SK-N-SH treated with all-trans-retinoic acid at 6 μM for 48 hours (cell line): ENCODE measurements at regions not wholly inside any gene's neighbourhood (a gene's known extent, or its start where the extent isn't known, plus 50 kb on each side); places are given as distances from the start of the nearest gene placed in this dataset.

Experiments used
- ARNTL ChIP-seq: fragments of 450-650 bp; formaldehyde crosslinking; IDR thresholded peaks from 2 replicates; pipeline ENCODE4 v1.5.0; 2020; ENCODE audit warnings: low read depth, mild to moderate bottlenecking, moderate library complexity, borderline replicate concordance
- ESRRG ChIP-seq: fragments of 250-450 bp; sonication (Bioruptor Pico); IDR thresholded peaks from 2 replicates; pipeline ENCODE4 v1.6.1; 2021; ENCODE audit warnings: mild to moderate bottlenecking
- PPARA ChIP-seq: fragments of 250-450 bp; sonication (Bioruptor Pico); IDR thresholded peaks from 2 replicates; pipeline ENCODE4 v1.5.0; 2020; ENCODE audit warnings: mild to moderate bottlenecking, borderline replicate concordance
- RARB ChIP-seq: fragments of 250-450 bp; sonication (Bioruptor Pico); IDR thresholded peaks from 2 replicates; pipeline ENCODE4 v1.8.0; 2021; ENCODE audit warnings: mild to moderate bottlenecking, moderate library complexity
- TCF4 ChIP-seq: fragments of 250-450 bp; sonication (Bioruptor Pico); IDR thresholded peaks from 2 replicates; pipeline ENCODE4 v1.8.0; 2021; ENCODE audit warnings: mild to moderate bottlenecking, moderate library complexity, borderline replicate concordance
- TOX ChIP-seq: fragments of 250-450 bp; sonication (Bioruptor Pico); IDR thresholded peaks from 2 replicates; pipeline ENCODE4 v1.8.0; 2021; ENCODE audit warnings: mild to moderate bottlenecking, moderate library complexity, borderline replicate concordance
- ZFP3 ChIP-seq: fragments of 250-450 bp; sonication (Bioruptor Pico); IDR thresholded peaks from 2 replicates; pipeline ENCODE4 v1.5.0; 2020; ENCODE audit warnings: mild to moderate bottlenecking, moderate library complexity
- TF ChIP-seq, protein P1 (sequence below): fragments of 250-450 bp; sonication (Bioruptor Pico); IDR thresholded peaks from 2 replicates; pipeline ENCODE4 v1.8.0; 2020; ENCODE audit warnings: mild to moderate bottlenecking, moderate library complexity, borderline replicate concordance
- TF ChIP-seq, protein P2 (sequence below): fragments of 250-450 bp; sonication (Bioruptor Pico); IDR thresholded peaks from 2 replicates; pipeline ENCODE4 v1.5.1; 2020; ENCODE audit warnings: low read depth, mild to moderate bottlenecking, moderate library complexity
- TF ChIP-seq, protein P3 (sequence below): fragments of 250-450 bp; sonication (Bioruptor Pico); IDR thresholded peaks from 2 replicates; pipeline ENCODE4 v1.5.0; 2020; ENCODE audit warnings: mild to moderate bottlenecking, moderate library complexity
- TF ChIP-seq, protein P4 (sequence below): fragments of 250-450 bp; sonication (Bioruptor Pico); IDR thresholded peaks from 2 replicates; pipeline ENCODE4 v1.8.0; 2021; ENCODE audit warnings: low read depth, mild to moderate bottlenecking, moderate library complexity, borderline replicate concordance

DNA sequence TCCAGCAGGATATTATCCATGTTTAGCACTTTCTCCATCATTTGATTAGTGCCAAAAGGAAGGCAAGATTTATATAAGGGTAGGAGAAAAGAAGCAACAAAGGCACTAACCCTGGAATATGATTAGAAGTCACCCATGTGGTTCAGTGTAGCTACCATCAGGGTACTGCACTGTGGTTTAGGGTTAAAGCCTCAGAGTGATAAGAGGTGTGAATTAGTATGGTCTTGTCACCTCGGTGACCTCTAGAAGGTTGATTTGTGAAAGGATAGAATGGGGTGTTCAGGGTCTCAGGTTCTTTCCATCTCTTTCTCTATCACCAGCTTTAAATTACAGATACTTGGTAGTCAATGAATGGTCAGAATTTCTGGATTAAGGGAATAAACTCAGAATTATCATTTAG lies 103.0 kb upstream of the TMTC2 start:
- TF ChIP-seq, protein P1, sequence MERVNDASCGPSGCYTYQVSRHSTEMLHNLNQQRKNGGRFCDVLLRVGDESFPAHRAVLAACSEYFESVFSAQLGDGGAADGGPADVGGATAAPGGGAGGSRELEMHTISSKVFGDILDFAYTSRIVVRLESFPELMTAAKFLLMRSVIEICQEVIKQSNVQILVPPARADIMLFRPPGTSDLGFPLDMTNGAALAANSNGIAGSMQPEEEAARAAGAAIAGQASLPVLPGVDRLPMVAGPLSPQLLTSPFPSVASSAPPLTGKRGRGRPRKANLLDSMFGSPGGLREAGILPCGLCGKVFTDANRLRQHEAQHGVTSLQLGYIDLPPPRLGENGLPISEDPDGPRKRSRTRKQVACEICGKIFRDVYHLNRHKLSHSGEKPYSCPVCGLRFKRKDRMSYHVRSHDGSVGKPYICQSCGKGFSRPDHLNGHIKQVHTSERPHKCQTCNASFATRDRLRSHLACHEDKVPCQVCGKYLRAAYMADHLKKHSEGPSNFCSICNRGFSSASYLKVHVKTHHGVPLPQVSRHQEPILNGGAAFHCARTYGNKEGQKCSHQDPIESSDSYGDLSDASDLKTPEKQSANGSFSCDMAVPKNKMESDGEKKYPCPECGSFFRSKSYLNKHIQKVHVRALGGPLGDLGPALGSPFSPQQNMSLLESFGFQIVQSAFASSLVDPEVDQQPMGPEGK (CRISPR knock-in tag): no peak
- TF ChIP-seq TOX (no peak), PPARA (CRISPR knock-in tag) (no peak), ZFP3 (no peak), RARB (CRISPR knock-in tag) (no peak), ESRRG (CRISPR knock-in tag) (no peak), ARNTL (no peak), TCF4 (CRISPR knock-in tag) (no peak)
- TF ChIP-seq, protein P2, sequence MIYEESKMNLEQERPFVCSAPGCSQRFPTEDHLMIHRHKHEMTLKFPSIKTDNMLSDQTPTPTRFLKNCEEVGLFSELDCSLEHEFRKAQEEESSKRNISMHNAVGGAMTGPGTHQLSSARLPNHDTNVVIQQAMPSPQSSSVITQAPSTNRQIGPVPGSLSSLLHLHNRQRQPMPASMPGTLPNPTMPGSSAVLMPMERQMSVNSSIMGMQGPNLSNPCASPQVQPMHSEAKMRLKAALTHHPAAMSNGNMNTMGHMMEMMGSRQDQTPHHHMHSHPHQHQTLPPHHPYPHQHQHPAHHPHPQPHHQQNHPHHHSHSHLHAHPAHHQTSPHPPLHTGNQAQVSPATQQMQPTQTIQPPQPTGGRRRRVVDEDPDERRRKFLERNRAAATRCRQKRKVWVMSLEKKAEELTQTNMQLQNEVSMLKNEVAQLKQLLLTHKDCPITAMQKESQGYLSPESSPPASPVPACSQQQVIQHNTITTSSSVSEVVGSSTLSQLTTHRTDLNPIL (CRISPR knock-in tag): no peak
- TF ChIP-seq, protein P3, sequence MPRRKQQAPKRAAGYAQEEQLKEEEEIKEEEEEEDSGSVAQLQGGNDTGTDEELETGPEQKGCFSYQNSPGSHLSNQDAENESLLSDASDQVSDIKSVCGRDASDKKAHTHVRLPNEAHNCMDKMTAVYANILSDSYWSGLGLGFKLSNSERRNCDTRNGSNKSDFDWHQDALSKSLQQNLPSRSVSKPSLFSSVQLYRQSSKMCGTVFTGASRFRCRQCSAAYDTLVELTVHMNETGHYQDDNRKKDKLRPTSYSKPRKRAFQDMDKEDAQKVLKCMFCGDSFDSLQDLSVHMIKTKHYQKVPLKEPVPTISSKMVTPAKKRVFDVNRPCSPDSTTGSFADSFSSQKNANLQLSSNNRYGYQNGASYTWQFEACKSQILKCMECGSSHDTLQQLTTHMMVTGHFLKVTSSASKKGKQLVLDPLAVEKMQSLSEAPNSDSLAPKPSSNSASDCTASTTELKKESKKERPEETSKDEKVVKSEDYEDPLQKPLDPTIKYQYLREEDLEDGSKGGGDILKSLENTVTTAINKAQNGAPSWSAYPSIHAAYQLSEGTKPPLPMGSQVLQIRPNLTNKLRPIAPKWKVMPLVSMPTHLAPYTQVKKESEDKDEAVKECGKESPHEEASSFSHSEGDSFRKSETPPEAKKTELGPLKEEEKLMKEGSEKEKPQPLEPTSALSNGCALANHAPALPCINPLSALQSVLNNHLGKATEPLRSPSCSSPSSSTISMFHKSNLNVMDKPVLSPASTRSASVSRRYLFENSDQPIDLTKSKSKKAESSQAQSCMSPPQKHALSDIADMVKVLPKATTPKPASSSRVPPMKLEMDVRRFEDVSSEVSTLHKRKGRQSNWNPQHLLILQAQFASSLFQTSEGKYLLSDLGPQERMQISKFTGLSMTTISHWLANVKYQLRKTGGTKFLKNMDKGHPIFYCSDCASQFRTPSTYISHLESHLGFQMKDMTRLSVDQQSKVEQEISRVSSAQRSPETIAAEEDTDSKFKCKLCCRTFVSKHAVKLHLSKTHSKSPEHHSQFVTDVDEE (CRISPR knock-in tag): no peak
- TF ChIP-seq, protein P4, sequence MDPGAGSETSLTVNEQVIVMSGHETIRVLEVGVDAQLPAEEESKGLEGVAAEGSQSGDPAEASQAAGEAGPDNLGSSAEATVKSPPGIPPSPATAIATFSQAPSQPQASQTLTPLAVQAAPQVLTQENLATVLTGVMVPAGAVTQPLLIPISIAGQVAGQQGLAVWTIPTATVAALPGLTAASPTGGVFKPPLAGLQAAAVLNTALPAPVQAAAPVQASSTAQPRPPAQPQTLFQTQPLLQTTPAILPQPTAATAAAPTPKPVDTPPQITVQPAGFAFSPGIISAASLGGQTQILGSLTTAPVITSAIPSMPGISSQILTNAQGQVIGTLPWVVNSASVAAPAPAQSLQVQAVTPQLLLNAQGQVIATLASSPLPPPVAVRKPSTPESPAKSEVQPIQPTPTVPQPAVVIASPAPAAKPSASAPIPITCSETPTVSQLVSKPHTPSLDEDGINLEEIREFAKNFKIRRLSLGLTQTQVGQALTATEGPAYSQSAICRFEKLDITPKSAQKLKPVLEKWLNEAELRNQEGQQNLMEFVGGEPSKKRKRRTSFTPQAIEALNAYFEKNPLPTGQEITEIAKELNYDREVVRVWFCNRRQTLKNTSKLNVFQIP (CRISPR knock-in tag): no peak
